Left ventricle myocardium superior (tissue), 1 donor: ENCODE measurements at regions not wholly inside any gene's neighbourhood (a gene's known extent, or its start where the extent isn't known, plus 50 kb on each side); places are given as distances from the start of the nearest gene placed in this dataset.
A peak's percentile ranks its signal among the peaks of the same experiment; 100 is the strongest.

Source experiments
- ATAC-seq: fragments of 200-7000 bp; cut with Tn5 transposase; one replicate; pipeline ENCODE4 v1.9.1; 2020; ENCODE audit warnings: mild to moderate bottlenecking, moderate library complexity
- DNase-seq: peaks from one replicate; pipeline ENCODE4 v3.0.0-alpha.2; 2020
- intact Hi-C: fragments of 100-400 bp; cut with micrococcal nuclease; formaldehyde crosslinking; loops from one replicate; pipeline ENCODE4 v1.11.0; 2022
- donor health status: DM: no; HTN: yes; CAD: no; lungs with severe emphysema.

DNA sequence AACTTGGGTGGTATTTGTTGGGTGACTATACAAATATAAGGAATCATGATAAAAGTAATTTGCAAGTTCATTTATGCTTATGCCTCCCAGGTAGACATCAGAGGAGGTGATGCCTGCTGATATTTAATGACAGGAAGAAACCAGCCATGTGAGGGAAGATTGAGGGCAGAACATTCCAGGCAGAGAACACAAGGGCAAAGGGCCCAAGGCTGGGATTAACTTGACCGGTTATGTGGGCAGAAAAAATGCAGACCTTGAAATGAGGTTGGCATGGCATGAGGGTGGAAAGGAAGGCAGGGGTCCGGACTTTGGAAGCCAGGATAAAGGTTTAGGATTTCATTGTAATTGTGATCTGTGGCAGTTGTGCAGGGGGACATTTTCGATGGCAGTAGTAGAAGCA, 68.0 kb upstream of the MTPN start:
- DNase-seq (no peak), ATAC-seq (no peak)
- intact Hi-C loops: no loop called here

DNA sequence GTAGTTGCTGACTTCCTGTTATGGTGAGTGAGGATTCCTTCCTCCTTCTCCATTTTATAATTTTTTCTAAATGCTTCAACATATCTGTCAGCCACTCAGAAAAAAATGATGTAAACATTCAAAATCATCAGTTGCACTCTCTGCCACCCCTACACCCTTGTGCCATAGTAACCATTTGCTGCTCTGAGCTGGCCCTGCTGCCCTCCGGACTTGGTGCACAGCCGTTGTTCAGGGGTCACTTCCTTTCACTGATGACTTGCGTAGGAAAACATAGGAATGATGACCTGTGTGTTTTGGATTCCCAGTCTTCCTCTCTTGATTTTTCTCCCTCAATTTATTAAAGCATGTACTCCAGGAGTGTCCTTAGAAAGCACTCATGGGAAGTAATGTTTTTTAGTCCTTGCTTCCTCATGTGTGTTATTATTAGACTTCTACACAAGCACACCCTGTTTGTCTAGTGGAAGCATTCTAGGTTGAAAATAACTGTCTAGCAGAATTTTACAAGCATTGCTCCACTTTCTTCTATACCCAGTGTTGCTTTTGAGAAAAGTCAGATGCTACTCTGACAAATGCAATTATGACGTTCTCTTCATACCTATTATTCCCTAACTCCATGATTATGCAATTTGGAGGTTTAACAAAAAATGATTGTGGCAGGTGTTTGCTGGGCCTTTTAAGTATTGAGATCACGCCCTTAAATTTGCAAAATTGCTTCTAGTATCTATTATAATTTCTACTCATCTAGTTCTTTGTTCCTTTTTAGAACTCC, 62.6 kb upstream of the MTPN start:
- intact Hi-C loops: no loop called here
- DNase-seq: no peak
- no peak for ATAC-seq

- no peak for ATAC-seq
- intact Hi-C loops: no loop called here
- DNase-seq: no peak
These were observed 59.2 kb upstream of the MTPN start for GRCh38 chr7:136036336-136036735.

GRCh38 chr7:136034132-136034531, 57.0 kb upstream of the MTPN start:
- ATAC-seq (peak; percentile 79), DNase-seq (no peak)
- intact Hi-C loops: no loop called here

DNA sequence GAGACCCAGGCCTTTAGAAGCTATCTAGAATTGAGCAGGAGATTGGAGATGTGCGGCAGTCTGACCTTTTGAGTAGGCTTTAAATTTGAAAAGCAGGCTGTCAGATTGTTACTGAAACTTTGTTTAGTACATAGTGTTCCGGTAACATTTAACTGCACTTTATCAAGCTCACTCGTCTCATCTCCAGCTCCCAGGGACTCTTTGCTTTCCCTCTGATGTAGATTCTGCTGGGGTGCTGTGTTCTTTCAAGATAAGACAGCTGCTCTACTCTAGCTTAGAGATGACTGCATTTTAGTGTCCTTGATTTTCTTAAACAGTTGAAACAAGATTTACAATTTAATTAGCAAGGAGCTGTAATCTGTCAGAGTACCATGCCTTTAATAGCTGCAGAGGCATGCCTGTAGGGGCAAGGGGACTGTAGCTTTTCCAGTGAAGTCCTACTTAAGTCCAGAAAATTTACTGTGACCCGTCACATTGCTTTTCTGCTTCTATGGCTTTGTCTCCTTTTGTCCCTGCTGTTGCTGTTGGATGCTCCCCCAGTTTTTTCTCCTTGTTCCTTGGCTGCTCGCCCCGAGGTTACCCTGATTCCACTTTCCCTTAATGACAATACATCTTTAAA, 56.4 kb upstream of the MTPN start:
- DNase-seq (peak; percentile 39), ATAC-seq (peak; percentile 91)
- intact Hi-C loops: no loop called here

GRCh38 chr7:136030867-136031318, 53.7 kb upstream of the MTPN start:
- intact Hi-C loops: no loop called here
- ATAC-seq: no peak
- DNase-seq: no peak

DNA sequence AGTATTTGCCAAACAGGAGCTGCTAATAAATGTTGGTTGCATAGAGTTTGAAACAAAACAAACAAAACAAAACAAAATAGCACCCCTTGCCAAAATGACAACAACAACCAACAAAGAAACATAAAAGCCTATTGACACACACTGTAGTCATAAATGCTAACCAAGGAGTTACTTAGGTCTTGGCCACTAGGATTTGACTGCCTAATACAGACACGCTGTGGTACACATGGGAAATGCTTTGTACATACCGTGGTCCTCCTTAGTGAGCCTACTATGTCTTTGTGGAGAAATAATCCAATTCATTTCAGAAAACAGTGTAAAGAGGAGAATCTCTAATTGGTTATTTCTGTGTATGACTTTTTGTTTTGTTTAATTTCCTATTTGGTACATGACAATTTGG, 53.2 kb upstream of the MTPN start:
- intact Hi-C loops: no loop called here
- ATAC-seq: no peak
- no peak for DNase-seq

GRCh38 chr7:136027160-136027559, 50.0 kb upstream of the MTPN start:
- intact Hi-C loops: no loop called here
- ATAC-seq (no peak), DNase-seq (no peak)
